ENCODE measurements at regions not wholly inside any gene's neighbourhood (a gene's known extent, or its start where the extent isn't known, plus 50 kb on each side); places are given as distances from the start of the nearest gene placed in this dataset.
"Not testable (repeated sequence)": the region's sequence is repeated elsewhere in the genome, so short reads cannot be mapped to it uniquely, and the experiment has no call there.

DNA sequence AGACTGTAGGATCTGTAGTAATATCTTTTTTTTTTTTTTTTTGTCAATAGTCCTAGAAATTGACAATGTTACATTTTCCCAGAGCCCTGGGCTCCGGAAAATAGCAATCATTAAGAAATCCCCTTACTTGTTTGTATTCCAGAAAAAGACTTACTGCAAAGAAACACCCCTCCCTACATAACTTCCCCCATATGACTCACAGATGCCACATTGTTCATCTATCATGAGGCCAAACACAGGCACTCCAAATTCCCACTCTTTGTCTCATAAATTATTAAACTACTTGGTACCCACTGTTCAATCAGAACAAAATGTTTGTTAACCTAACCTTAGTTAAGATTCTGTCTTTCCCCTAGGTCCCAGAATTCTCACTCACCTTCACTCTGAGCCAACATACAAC, 53.5 kb downstream of the TEX51 start:
- DNase-seq (ENCODE audit: low spot score) = no peak

DNA sequence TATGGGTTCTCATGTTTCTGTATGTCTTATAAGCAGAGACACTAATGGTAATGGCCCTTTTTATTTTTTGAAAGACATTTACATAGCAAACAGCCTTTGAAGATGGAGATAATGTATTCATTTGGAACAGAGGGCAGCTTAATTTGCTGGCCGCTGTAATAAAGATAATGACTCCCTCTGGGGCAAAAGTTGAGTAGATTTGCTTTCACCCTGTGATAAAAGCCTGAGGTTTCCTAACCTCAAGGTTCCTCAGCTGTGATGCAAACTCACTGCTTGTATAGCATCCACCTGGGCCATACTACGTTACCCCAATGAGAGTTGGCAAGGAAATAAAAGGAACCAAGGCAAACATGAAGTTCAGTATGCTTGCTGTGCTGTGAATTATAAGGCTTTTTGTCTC, 54.8 kb downstream of the TEX51 start:
- no peak for DNase-seq (ENCODE audit: low spot score)

DNA sequence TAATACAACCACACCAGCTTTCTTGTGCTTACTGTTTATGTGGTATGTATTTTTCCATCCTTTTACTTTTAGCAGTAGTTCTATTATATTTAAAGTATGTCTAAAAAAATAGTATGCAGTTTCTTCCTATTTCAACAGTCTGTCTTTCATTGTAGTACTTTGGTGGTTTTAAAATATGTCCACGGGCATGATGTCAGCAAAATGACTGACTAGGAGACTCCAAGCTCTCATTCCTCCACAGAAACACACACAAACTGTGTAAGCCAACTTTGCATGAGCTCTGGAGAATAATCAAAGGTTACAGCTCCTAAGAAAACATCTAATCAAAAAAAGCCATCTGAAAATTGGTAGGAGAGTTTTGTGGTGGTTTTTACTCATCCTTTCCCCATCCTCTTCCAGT, 56.1 kb downstream of the TEX51 start:
- DNase-seq (ENCODE audit: low spot score) = no peak

- DNase-seq (ENCODE audit: low spot score) = not testable (repeated sequence)
These were observed 58.1 kb downstream of the TEX51 start for GRCh38 chr2:126956773-126957172.

DNA sequence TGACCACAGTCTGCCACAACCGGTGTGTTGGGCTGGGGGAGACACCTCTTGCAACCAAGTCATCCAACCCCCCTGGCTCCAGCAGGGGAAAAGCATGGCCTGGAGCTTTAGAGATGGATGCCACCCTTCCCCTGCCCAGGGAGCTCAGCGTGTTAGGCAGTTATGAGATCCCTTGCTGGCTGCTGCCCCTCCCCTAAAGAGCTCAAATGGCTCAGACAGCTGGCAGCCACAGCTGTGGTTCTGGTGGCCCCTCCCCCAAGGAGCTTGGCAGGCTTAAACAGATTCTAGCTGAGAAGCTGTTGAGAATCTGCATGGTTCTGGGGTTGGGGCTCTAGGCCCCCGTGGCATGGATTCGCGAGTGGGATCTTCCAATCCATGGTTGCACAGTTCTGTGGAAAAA, 64.7 kb downstream of the TEX51 start:
- DNase-seq (ENCODE audit: low spot score) = no peak

DNA sequence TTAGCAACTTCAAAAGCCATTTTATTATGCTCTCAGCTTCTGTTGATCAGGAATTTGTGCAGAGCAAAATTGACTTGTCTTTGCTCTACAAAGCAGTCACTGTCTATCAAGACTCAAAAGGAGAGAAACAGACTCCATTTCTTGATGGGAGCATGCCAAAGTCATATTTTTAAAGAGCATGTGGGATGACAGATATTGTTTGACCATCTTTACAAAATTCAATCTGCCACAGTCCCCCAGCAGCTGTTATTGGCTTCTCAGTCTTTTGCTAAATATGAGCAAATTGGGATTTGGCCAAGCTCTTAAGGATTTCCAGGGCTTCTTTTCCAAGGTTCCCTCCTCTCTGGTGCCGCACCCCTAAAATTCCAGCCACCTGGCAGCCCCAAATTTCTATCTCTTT, 67.9 kb downstream of the TEX51 start:
- DNase-seq (ENCODE audit: low spot score) = no peak

GRCh38 chr2:126970583-126970982, 71.9 kb downstream of the TEX51 start:
- DNase-seq (ENCODE audit: low spot score) = no peak

DNA sequence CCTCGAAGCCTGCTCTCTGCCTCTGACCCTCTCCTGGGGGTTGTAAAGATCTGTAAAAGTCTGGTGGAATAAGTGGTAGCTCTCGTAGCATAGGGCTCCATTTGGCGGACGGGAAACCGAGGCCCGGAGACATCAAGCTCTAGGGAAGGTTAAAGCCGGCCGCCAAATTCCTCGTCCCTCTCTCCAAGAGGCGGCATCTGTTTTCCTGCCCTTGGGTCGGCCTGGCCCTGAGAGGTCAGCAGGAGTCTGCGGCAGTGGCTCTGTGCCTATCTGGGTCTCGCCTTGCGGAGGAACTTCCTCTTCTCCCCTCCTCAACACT, 72.4 kb downstream of the TEX51 start:
- DNase-seq (ENCODE audit: low spot score) = no peak

DNA sequence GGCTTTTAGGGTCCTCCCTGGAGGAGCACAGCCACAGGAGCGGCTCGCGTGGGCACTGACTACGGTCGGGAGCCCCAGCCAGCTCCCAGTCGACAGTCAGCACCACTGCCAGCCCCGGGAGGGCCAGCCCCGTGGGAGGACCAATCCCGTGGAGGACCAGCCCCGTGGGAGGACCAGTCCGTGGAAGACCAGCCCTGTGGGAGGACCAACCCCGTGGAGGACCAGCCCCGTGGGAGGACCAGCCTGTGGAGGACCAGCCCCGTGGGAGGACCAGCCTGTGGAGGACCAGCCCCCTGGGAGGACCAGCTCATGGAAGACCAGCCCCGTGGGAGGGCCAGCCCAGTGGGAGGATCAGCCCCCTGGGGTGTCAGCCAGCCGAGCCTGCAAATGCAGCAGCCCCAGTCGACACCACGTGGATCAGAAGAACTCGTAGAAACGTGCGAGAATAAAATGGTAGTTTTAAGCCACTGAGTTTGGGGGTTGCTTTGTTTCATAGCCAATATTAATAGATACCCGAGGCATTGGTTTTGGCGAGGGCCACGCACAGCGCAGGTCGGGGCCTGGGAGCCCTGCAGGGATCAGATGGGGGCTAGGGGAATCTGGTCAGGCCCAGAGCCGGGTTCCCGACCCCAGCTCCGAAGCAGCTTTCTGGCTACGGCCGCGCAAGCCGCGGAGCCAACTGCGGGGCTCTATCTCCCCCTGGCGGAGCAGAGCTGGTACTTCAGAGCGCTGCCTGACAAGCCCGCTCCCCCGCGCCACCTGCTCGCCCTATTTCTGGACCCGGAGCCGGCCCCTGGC, 73.0 kb downstream of the TEX51 start:
- DNase-seq (ENCODE audit: low spot score) = peak; percentile 68

- no peak for DNase-seq (ENCODE audit: low spot score)
These were observed 73.6 kb downstream of the TEX51 start for GRCh38 chr2:126972279-126972626.

- no peak for DNase-seq (ENCODE audit: low spot score)
These were observed 75.1 kb downstream of the TEX51 start for GRCh38 chr2:126973745-126974144.

DNA sequence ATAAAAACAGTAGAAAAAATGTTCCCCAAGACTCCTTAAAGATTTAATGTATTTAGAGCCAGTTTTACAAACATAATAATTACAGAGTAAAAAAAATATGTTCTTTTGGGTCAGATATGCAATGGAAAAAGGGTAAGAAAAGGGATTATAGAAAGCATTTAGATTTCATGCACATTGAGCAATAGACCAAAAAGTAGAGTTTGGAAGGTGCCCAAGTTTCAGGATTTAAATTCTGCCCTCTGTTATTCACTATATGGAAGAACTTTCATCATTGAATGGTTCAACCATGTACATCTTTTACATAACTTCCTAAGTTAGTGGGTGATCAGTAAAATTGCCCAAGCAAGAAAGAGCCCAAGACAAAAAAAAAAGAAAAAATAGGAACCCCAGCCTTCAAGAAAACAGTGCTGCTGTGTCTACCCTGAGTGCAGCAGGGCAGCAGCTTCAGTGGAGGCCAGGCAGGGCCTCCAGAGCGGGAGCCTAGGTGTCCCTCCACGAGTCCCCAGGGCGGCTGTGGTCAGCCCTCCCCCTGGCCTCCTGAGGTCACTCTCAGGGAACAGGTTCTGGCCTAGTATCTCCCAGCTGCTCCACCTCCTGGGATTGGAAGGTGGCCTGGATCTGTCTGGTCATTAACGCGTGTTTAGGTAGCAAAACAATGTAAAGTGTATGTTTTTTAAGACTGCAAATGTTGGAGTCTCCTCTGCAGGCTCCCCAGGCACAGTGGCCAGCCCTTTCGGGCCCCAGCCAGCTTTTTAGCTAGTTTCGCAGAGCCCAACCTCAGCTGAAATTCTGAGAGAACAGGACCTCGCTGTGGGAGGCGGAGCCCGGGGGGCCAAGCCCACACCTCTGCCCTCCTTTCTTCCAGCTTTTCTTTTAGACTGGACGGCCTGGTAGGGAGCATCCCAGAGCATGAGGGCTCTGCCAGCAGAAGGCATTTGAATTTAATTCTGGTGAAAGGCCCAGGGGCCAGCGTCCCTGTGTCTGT, 77.3 kb downstream of the TEX51 start:
- no peak for DNase-seq (ENCODE audit: low spot score)

- DNase-seq (ENCODE audit: low spot score) = no peak
These were observed 78.1 kb downstream of the TEX51 start for GRCh38 chr2:126976721-126977328.

GRCh38 chr2:126978333-126978732, 79.6 kb downstream of the TEX51 start:
- no peak for DNase-seq (ENCODE audit: low spot score)

DNA sequence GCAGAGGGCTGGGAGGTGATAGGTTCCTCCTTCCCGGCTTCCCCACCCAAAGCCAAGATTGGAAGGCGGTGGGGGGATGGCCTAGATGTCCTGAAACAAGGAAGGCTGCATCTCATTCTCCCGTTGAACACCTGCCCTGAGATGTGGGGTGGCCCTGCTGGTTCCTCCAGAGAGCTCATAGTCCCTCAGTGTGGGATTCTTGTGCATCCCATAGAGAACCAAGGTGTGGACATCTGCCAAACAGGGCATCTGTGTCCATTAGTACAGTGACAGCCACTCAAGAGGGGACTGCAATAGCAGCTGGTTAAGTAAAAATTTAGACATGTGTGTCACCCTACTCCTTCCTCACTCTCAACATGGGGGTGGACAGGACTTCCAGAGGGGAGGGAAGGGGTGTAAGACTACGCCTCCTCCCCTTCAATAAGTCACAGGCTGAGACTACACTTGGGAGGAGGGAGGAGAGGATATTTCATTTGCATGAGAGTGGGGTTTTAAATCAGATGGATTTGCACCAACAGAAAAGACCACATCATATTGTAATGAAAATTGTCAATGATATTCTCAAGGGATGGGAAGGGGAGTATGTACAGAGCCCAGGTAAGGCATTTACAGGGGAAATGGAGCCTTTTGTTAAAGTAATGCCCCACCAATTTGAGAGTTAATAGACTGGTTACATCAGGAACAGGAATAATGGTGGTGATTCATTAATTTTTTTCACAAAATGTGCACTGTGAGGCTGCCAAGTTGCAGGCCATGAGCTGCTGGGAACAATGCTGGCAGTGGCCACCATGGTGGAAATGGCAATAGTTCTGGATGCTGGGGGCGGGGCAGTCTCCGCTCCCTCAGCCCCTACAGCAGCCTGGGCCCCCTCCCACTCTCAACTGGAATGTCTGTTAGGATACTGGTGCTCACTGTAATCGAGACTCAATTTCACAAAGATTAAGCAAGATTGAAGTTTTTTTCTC, 80.6 kb downstream of the TEX51 start:
- DNase-seq (ENCODE audit: low spot score) = no peak

DNA sequence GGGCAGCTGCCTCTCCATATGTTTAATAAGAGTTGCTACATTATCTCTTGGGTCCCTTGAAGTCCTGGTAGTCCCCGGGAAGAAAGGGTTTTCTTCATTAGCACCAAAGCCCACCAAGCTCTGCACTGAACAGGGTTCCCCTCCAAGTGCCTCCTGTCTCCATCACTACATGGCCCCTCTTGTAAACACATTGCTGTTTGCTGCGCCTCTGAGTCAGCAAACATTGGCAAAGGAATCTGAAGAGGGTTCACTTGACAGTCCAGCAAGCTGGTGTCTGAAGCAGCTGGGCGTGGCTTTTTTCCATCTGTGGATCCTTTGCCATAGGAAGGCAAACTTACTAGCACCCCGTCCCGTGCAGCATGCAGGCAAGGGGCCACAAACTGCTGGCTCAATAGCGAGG, 82.8 kb downstream of the TEX51 start:
- DNase-seq (ENCODE audit: low spot score) = no peak

DNA sequence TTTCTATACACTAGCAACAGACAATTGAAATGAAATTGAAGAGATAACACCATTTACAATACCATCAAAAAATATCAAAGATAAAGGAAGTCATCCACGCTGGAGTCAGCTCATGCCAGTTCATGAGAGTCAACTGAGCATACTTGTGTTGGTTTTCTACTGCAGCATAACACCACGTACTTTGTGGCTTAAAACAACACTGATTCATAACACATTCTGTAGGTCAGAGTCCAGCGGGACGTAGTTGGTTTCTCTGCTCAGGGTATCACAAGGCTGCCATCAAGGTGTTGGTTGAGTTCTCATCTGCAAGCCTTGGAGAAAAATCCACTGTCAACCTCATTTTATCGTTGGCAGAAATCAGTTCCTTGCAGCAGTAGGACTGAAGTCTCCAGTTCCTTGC, 84.2 kb downstream of the TEX51 start:
- DNase-seq (ENCODE audit: low spot score) = no peak

GRCh38 chr2:126986631-126987187, 88.0 kb downstream of the TEX51 start:
- no peak for DNase-seq (ENCODE audit: low spot score)

DNA sequence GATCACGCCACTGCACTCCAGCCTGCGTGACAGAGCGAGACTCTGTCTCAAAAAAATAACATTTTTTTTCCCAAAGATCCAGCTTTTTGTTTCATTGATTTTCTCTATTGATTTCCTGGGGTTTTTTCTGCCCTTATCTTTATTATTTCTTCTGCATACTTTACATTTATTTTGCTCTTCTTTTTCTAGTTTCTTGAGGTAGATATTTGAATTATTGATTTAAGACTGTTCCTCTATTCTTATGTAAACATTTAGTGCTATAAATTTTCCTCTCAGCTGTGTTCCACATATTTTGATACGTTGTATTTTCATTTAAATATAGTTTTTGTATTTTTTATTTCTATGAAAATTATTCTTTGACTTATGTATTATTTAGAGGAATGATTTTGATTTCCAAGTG, 89.8 kb downstream of the TEX51 start:
- DNase-seq (ENCODE audit: low spot score) = no peak

DNA sequence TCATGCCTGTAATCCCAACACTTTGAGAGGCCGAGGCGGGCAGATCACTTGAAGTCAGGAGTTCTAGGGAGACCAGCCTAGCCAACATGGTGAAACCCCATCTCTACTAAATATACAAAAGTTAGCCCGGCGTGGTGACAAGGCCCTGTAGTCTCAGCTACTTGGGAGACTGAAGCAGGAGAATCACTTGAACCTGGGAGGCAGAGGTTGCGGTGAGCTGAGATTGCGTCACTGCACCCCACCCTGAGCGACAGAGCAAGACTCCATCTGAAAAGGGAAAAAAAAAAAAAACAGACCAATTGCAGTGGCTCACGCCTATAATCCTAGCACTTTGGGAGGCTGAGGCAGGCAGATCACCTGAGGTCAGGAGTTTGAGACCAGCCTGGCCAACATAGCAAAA, 90.4 kb downstream of the TEX51 start:
- not testable (repeated sequence) for DNase-seq (ENCODE audit: low spot score)

DNA sequence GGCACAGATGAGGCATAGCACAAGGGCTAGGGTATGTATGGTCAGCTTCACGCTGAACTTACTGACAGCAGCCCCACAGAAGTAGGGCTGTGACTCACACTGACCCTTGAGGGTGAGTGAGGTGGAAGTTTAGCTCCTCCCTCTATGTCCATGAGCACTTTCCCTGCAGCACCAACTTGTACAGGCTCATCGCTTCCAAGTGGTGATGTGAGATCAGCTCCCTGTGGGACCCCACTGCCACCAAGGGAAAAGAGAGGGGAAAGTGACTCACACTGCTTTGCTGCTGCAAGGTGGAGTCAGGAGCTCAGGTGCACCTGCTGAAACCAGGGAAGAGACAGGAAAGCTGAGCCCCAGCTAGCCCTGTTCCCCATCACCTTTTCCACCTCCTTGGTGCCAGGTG, 91.5 kb downstream of the TEX51 start:
- DNase-seq (ENCODE audit: low spot score) = no peak

Data from HuH-7 (cell line).